ENCODE measurements at regions not wholly inside any gene's neighbourhood (a gene's known extent, or its start where the extent isn't known, plus 50 kb on each side); places are given as distances from the start of the nearest gene placed in this dataset.

GRCh38 chr20:53888951-53889350, 181.4 kb downstream of the BCAS1 start:
- 52% methylated on average over 3 of the region's 3 CpGs for WGBS
- no peak overlapping the region for H3K9ac ChIP-seq (ENCODE audit: low read depth in 1 of 2, low read length in 2 of 2)
- no peak overlapping the region for H3K4me3 ChIP-seq (ENCODE audit: low read depth in 1 of 3, low read length in 3 of 3)
- H3K27ac ChIP-seq (ENCODE audit: low read depth in 1 of 2, low read length in 2 of 2), result no peak overlapping the region
- H3K27me3 ChIP-seq (ENCODE audit: control insufficient read depth in 4 of 4, insufficient read depth in 4 of 4, low read length in 3 of 4), result no peaks in the 10 kb centered on the region
- H3K4me1 ChIP-seq (ENCODE audit: control insufficient read depth in 4 of 4, insufficient read depth in 4 of 4, low read length in 3 of 4), result no peaks in the 10 kb centered on the region
- no peaks in the 10 kb centered on the region for H3K9me3 ChIP-seq (ENCODE audit: control insufficient read depth in 4 of 4, low read length in 3 of 4)
- H3K36me3 ChIP-seq (ENCODE audit: control insufficient read depth in 4 of 4, insufficient read depth in 3 of 4, low read depth in 1 of 4, low read length in 3 of 4), result no peaks in the 10 kb centered on the region
- TF ChIP-seq HNF4G (IDR thresholded peaks at IDR 0.05), result no peak
- TF ChIP-seq RXRA (IDR thresholded peaks at IDR 0.05), result peak; percentile 50 to 79
- no peak for TF ChIP-seq YY1 (IDR thresholded peaks at IDR 0.05)
- TF ChIP-seq TAF1 (conservative IDR thresholded peaks at IDR 0.05), result no peak
- peak; percentile 54 to 86 for TF ChIP-seq HNF4A (conservative IDR thresholded peaks at IDR 0.05)
- no peak for TF ChIP-seq SP1 (IDR thresholded peaks at IDR 0.05)
- no peak for TF ChIP-seq JUND (IDR thresholded peaks at IDR 0.05)
- TF ChIP-seq GABPA (IDR thresholded peaks at IDR 0.05 in 1 of 2, conservative IDR thresholded peaks at IDR 0.05 in 1 of 2), result no peak
- no peak for TF ChIP-seq REST (IDR thresholded peaks at IDR 0.05)
- TF ChIP-seq ATF3 (IDR thresholded peaks at IDR 0.05), result no peak
- no peak for TF ChIP-seq FOXA2 (IDR thresholded peaks at IDR 0.05)
- no peak for TF ChIP-seq RAD21 (IDR thresholded peaks at IDR 0.05)
- TF ChIP-seq MAX (IDR thresholded peaks at IDR 0.05), result no peak
- no peak for TF ChIP-seq ZBTB33 (IDR thresholded peaks at IDR 0.05)
- no peak for DNase-seq (ENCODE audit: low spot score)

GRCh38 chr20:53888510-53888909, 181.9 kb downstream of the BCAS1 start:
- H3K27ac ChIP-seq (ENCODE audit: low read depth in 1 of 2, low read length in 2 of 2), result no peak overlapping the region
- H3K36me3 ChIP-seq (ENCODE audit: control insufficient read depth in 4 of 4, insufficient read depth in 3 of 4, low read depth in 1 of 4, low read length in 3 of 4), result no peaks in the 10 kb centered on the region
- WGBS, result 67% methylated on average over 4 of the region's 4 CpGs
- H3K9ac ChIP-seq (ENCODE audit: low read depth in 1 of 2, low read length in 2 of 2), result no peak overlapping the region
- no peaks in the 10 kb centered on the region for H3K9me3 ChIP-seq (ENCODE audit: control insufficient read depth in 4 of 4, low read length in 3 of 4)
- DNase-seq (ENCODE audit: low spot score), result no peak
- no peak overlapping the region for H3K4me3 ChIP-seq (ENCODE audit: low read depth in 1 of 3, low read length in 3 of 3)
- no peaks in the 10 kb centered on the region for H3K4me1 ChIP-seq (ENCODE audit: control insufficient read depth in 4 of 4, insufficient read depth in 4 of 4, low read length in 3 of 4)
- H3K27me3 ChIP-seq (ENCODE audit: control insufficient read depth in 4 of 4, insufficient read depth in 4 of 4, low read length in 3 of 4), result no peaks in the 10 kb centered on the region
- TF ChIP-seq CTCF (IDR thresholded peaks at IDR 0.05; ENCODE audit: low read depth, low read length, missing input control) (no peak), GABPA (IDR thresholded peaks at IDR 0.05 in 1 of 2, conservative IDR thresholded peaks at IDR 0.05 in 1 of 2) (no peak), FOXA2 (IDR thresholded peaks at IDR 0.05) (no peak), YY1 (IDR thresholded peaks at IDR 0.05) (no peak), ATF3 (IDR thresholded peaks at IDR 0.05) (no peak), RXRA (IDR thresholded peaks at IDR 0.05) (no peak), EGR1 (IDR thresholded peaks at IDR 0.05; ENCODE audit: low read depth in 2 of 2) (no peak), HNF4G (IDR thresholded peaks at IDR 0.05) (no peak), MAX (IDR thresholded peaks at IDR 0.05) (no peak), FOXA1 (IDR thresholded peaks at IDR 0.05) (no peak), TAF1 (conservative IDR thresholded peaks at IDR 0.05) (no peak), NR2F2 (IDR thresholded peaks at IDR 0.05) (no peak), ZBTB33 (IDR thresholded peaks at IDR 0.05) (no peak), RAD21 (IDR thresholded peaks at IDR 0.05) (no peak), JUND (IDR thresholded peaks at IDR 0.05) (no peak)

Data from liver (tissue), 8 donors.